Keratinocyte (primary cell): ENCODE measurements at regions not wholly inside any gene's neighbourhood (a gene's known extent, or its start where the extent isn't known, plus 50 kb on each side); places are given as distances from the start of the nearest gene placed in this dataset.

Source experiments
- DNase-seq: peaks from one replicate; pipeline ENCODE4 v3.0.0-alpha.2; 2011; ENCODE audit warnings: low read depth, missing footprints, low spot score
- FAIRE-seq: peaks from 2 replicates; lab custom pipeline; 2011; peaks lifted over from hg19 to GRCh38; lab: Jason Lieb, UNC
- H2AFZ ChIP-seq: 2 replicates; pipeline ENCODE4 v1.6.0; 2012; ENCODE audit warnings: low read length, control low read depth, inconsistent platforms; ENCODE audit not compliant: control insufficient read depth
- H3K27ac ChIP-seq: 2 replicates; pipeline ENCODE4 v1.5.1; 2011; ENCODE audit warnings: low read length; ENCODE audit not compliant: control insufficient read depth, insufficient read depth
- H3K27me3 ChIP-seq: 3 replicates; pipeline ENCODE4 v1.6.0; 2011; ENCODE audit warnings: low read length; ENCODE audit not compliant: control insufficient read depth, insufficient read depth; ENCODE audit errors: extremely low read depth
- H3K36me3 ChIP-seq, 2 experiments: 2 replicates in 1 of 2; 3 replicates in 1 of 2; pipeline ENCODE4 v1.5.1; 2011; ENCODE audit warnings: low read length in 2 of 2, mild to moderate bottlenecking in 1 of 2; ENCODE audit not compliant: control insufficient read depth in 2 of 2, insufficient read depth in 2 of 2; ENCODE audit errors: extremely low read depth in 1 of 2
- H3K4me1 ChIP-seq: 3 replicates; pipeline ENCODE4 v1.5.1; 2011; ENCODE audit warnings: low read length; ENCODE audit not compliant: control insufficient read depth, insufficient read depth; ENCODE audit errors: extremely low read depth
- H3K4me2 ChIP-seq: 3 replicates; pipeline ENCODE4 v1.6.0; 2011; ENCODE audit warnings: low read depth, low read length; ENCODE audit not compliant: control insufficient read depth, insufficient read depth; ENCODE audit errors: extremely low read depth
- H3K4me3 ChIP-seq, 3 experiments: fragments of 200-600 bp in 1 of 3; sonication (generic) in 1 of 3; 2 replicates in 2 of 3; 3 replicates in 1 of 3; pipeline ENCODE4 v1.5.1; 2011 to 2016; ENCODE audit warnings: low read length in 3 of 3, mild to moderate bottlenecking in 3 of 3, control low read depth in 2 of 3, inconsistent platforms in 1 of 3, low read depth in 1 of 3, mixed read lengths in 1 of 3, mixed run types in 1 of 3, moderate library complexity in 1 of 3; ENCODE audit not compliant: control insufficient read depth in 2 of 3, insufficient read depth in 2 of 3; ENCODE audit errors: extremely low read depth in 1 of 3
- H3K79me2 ChIP-seq: 2 replicates; pipeline ENCODE4 v1.6.0; 2012; ENCODE audit warnings: low read length; ENCODE audit not compliant: control insufficient read depth, insufficient read depth
- H3K9ac ChIP-seq: 3 replicates; pipeline ENCODE4 v1.6.0; 2011; ENCODE audit warnings: low read length; ENCODE audit not compliant: control insufficient read depth, insufficient read depth; ENCODE audit errors: extremely low read depth
- H3K9me1 ChIP-seq: 3 replicates; pipeline ENCODE4 v1.6.0; 2011; ENCODE audit warnings: low read length; ENCODE audit not compliant: control insufficient read depth, insufficient read depth; ENCODE audit errors: extremely low read depth
- H3K9me3 ChIP-seq: 2 replicates; pipeline ENCODE4 v1.5.1; 2012; ENCODE audit warnings: low read depth, low read length; ENCODE audit not compliant: control insufficient read depth
- H4K20me1 ChIP-seq: 3 replicates; pipeline ENCODE4 v1.6.0; 2011; ENCODE audit warnings: low read length; ENCODE audit not compliant: control insufficient read depth, insufficient read depth; ENCODE audit errors: extremely low read depth
- EZH2 ChIP-seq: IDR thresholded peaks from one replicate; pipeline ENCODE4 v1.6.1; 2012; ENCODE audit warnings: inconsistent platforms, mild to moderate bottlenecking, low read length, moderate library complexity
- dilution Hi-C: fragments of 300-500 bp; cut with MboI; formaldehyde crosslinking; loops from one replicate; pipeline ENCODE4 v1.7.0; 2020; ENCODE audit warnings: low sequenced_read_pairs; ENCODE audit not compliant: extremely low pct_ligation_motif_present
- TF ChIP-seq, protein P1 (sequence below), 3 experiments: IDR thresholded peaks in 1 of 3; conservative IDR thresholded peaks in 1 of 3; optimal IDR thresholded peaks in 1 of 3; 2 replicates in 2 of 3; 3 replicates in 1 of 3; pipeline versions ENCODE3 to v1.5.1; 2011; ENCODE audit warnings: low read length in 3 of 3, mild to moderate bottlenecking in 3 of 3, moderate library complexity in 2 of 3, control low read depth in 1 of 3, inconsistent platforms in 1 of 3; ENCODE audit not compliant: insufficient read depth in 2 of 3; ENCODE audit errors: extremely low read depth in 1 of 3

DNA sequence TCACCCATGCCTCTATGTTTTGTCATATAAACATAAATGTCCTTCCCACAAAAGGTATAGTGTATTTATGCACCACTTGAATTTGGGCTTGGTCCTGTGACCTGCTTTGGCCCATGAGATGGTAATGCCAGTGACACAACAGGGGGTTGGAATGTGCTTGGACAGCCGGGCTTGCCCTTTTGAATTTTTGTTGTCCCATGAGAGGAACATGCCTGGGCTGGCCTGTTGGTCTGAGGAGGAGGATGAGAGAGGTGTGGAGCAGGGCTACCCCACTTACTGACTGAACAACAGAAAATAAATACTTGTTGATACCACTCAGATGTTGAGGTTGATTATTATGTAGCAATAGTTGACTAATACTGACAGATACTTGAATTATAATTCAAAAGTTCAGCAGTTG lies 63.2 kb upstream of the TCF4 start:
- TF ChIP-seq, protein P1, sequence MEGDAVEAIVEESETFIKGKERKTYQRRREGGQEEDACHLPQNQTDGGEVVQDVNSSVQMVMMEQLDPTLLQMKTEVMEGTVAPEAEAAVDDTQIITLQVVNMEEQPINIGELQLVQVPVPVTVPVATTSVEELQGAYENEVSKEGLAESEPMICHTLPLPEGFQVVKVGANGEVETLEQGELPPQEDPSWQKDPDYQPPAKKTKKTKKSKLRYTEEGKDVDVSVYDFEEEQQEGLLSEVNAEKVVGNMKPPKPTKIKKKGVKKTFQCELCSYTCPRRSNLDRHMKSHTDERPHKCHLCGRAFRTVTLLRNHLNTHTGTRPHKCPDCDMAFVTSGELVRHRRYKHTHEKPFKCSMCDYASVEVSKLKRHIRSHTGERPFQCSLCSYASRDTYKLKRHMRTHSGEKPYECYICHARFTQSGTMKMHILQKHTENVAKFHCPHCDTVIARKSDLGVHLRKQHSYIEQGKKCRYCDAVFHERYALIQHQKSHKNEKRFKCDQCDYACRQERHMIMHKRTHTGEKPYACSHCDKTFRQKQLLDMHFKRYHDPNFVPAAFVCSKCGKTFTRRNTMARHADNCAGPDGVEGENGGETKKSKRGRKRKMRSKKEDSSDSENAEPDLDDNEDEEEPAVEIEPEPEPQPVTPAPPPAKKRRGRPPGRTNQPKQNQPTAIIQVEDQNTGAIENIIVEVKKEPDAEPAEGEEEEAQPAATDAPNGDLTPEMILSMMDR (optimal IDR thresholded peaks at IDR 0.05 in 1 of 3, IDR thresholded peaks at IDR 0.05 in 1 of 3, conservative IDR thresholded peaks at IDR 0.05 in 1 of 3; ENCODE audit: extremely low read depth in 1 of 3, insufficient read depth in 2 of 3, low read length in 3 of 3), result no peak
- no peak for TF ChIP-seq EZH2
- Histone ChIP-seq H3K9me3 (no peaks in the 10 kb centered on the region), H3K27ac (no peak overlapping the region), H2AFZ (no peak overlapping the region), H3K79me2 (no peaks in the 10 kb centered on the region), H3K27me3 (no peaks in the 10 kb centered on the region), H3K36me3 (no peaks in the 10 kb centered on the region), H3K4me2 (no peak overlapping the region), H3K9ac (no peak overlapping the region), H3K9me1 (no peaks in the 10 kb centered on the region), H3K4me3 (no peak overlapping the region), H3K4me1 (peaks cover 10% of the 10 kb centered on the region), H4K20me1 (no peaks in the 10 kb centered on the region)
- FAIRE-seq, result peak; percentile 84
- DNase-seq, result no peak
- dilution Hi-C loops, result no loop called here

DNA sequence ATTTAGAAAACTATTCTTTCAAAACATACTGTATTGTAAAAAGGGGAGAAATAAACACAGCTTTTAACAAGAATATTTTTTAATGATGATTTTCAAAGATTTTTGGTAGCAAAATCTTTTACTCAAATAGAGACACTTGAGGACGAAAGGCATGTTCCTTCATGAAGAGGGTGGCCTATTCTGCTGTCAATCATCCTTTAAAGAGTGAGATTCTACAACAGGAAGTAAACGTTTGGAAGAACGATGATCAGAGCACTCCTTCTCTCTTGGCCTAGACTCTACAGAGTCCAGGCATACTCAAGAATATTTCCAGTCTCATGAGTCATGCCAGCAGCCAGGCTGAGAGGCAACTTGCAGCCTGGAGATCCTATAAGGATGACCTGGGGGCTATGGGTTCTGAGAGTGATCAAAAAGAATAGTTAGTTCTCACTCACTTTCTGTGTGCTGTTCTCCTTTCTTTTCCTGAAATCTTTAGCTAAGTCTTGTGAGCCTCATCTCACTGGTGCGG lies 62.4 kb upstream of the TCF4 start:
- no peak overlapping the region for H3K9ac ChIP-seq
- H3K4me3 ChIP-seq, result no peak overlapping the region
- no peak overlapping the region for H2AFZ ChIP-seq
- H3K4me2 ChIP-seq, result no peak overlapping the region
- H4K20me1 ChIP-seq, result no peaks in the 10 kb centered on the region
- dilution Hi-C loops, result no loop called here
- DNase-seq (no peak), FAIRE-seq (no peak)
- H3K79me2 ChIP-seq, result no peaks in the 10 kb centered on the region
- no peaks in the 10 kb centered on the region for H3K36me3 ChIP-seq
- H3K9me3 ChIP-seq, result no peaks in the 10 kb centered on the region
- TF ChIP-seq EZH2, result no peak
- TF ChIP-seq, protein P1 (optimal IDR thresholded peaks at IDR 0.05 in 1 of 3, IDR thresholded peaks at IDR 0.05 in 1 of 3, conservative IDR thresholded peaks at IDR 0.05 in 1 of 3; ENCODE audit: extremely low read depth in 1 of 3, insufficient read depth in 2 of 3, low read length in 3 of 3), result no peak
- peaks cover 10% of the 10 kb centered on the region for H3K4me1 ChIP-seq
- no peaks in the 10 kb centered on the region for H3K27me3 ChIP-seq
- H3K9me1 ChIP-seq, result no peaks in the 10 kb centered on the region
- no peak overlapping the region for H3K27ac ChIP-seq
